ENCODE measurements at regions not wholly inside any gene's neighbourhood (a gene's known extent, or its start where the extent isn't known, plus 50 kb on each side); places are given as distances from the start of the nearest gene placed in this dataset.
"Not testable (repeated sequence)": the region's sequence is repeated elsewhere in the genome, so short reads cannot be mapped to it uniquely, and the experiment has no call there.

- FAIRE-seq (no peak), DNase-seq (ENCODE audit: insufficient read length, low spot score) (no peak)
These were observed 102.0 kb upstream of the ARMC3 start for GRCh38 chr10:22825841-22826240.

- FAIRE-seq (no peak), DNase-seq (ENCODE audit: insufficient read length, low spot score) (peak; percentile 35)
These were observed 102.9 kb upstream of the ARMC3 start for GRCh38 chr10:22824984-22825383.

- DNase-seq (ENCODE audit: insufficient read length, low spot score) (no peak), FAIRE-seq (no peak)
These were observed 103.3 kb upstream of the ARMC3 start for GRCh38 chr10:22824520-22824919.

- peak; percentile 33 for DNase-seq (ENCODE audit: insufficient read length, low spot score)
- no peak for FAIRE-seq
These were observed 104.7 kb upstream of the ARMC3 start for GRCh38 chr10:22823109-22823508.

GRCh38 chr10:22821921-22822320 is 105.9 kb upstream of the ARMC3 start:
- DNase-seq (ENCODE audit: insufficient read length, low spot score); FAIRE-seq: not testable (repeated sequence)

GRCh38 chr10:22821501-22821900 is 106.4 kb upstream of the ARMC3 start:
- no peak for FAIRE-seq
- DNase-seq (ENCODE audit: insufficient read length, low spot score) = no peak

GRCh38 chr10:22816298-22816653 is 101.9 kb upstream of the PIP4K2A start:
- peak; percentile 95 for FAIRE-seq
- DNase-seq (ENCODE audit: insufficient read length, low spot score) = peak; percentile 73

- FAIRE-seq = no peak
- DNase-seq (ENCODE audit: insufficient read length, low spot score) = no peak
These were observed 96.5 kb upstream of the PIP4K2A start for GRCh38 chr10:22810643-22811465.

- no peak for DNase-seq (ENCODE audit: insufficient read length, low spot score)
- no peak for FAIRE-seq
These were observed 92.9 kb upstream of the PIP4K2A start for GRCh38 chr10:22807238-22807637.

- FAIRE-seq (no peak), DNase-seq (ENCODE audit: insufficient read length, low spot score) (no peak)
These were observed 90.9 kb upstream of the PIP4K2A start for GRCh38 chr10:22805304-22805703.

GRCh38 chr10:22803261-22803885 is 89.0 kb upstream of the PIP4K2A start:
- FAIRE-seq (no peak), DNase-seq (ENCODE audit: insufficient read length, low spot score) (no peak)

- FAIRE-seq (no peak), DNase-seq (ENCODE audit: insufficient read length, low spot score) (no peak)
These were observed 87.4 kb upstream of the PIP4K2A start for GRCh38 chr10:22801785-22802184.

GRCh38 chr10:22797796-22798195 is 83.4 kb upstream of the PIP4K2A start:
- DNase-seq (ENCODE audit: insufficient read length, low spot score); FAIRE-seq: not testable (repeated sequence)

GRCh38 chr10:22795546-22795945 is 81.2 kb upstream of the PIP4K2A start:
- FAIRE-seq (no peak), DNase-seq (ENCODE audit: insufficient read length, low spot score) (no peak)

GRCh38 chr10:22792161-22792560 is 77.8 kb upstream of the PIP4K2A start:
- FAIRE-seq = no peak
- no peak for DNase-seq (ENCODE audit: insufficient read length, low spot score)

GRCh38 chr10:22791665-22792064 is 77.3 kb upstream of the PIP4K2A start:
- no peak for DNase-seq (ENCODE audit: insufficient read length, low spot score)
- no peak for FAIRE-seq

GRCh38 chr10:22784668-22785067 is 70.3 kb upstream of the PIP4K2A start:
- FAIRE-seq (no peak), DNase-seq (ENCODE audit: insufficient read length, low spot score) (no peak)

- no peak for FAIRE-seq
- no peak for DNase-seq (ENCODE audit: insufficient read length, low spot score)
These were observed 69.4 kb upstream of the PIP4K2A start for GRCh38 chr10:22783807-22784206.

GRCh38 chr10:22780474-22780885 is 66.1 kb upstream of the PIP4K2A start:
- DNase-seq (ENCODE audit: insufficient read length, low spot score) (no peak), FAIRE-seq (no peak)

- DNase-seq (ENCODE audit: insufficient read length, low spot score) (no peak), FAIRE-seq (no peak)
These were observed 65.1 kb upstream of the PIP4K2A start for GRCh38 chr10:22779331-22780019.

- DNase-seq (ENCODE audit: insufficient read length, low spot score) = no peak
- no peak for FAIRE-seq
These were observed 59.7 kb upstream of the PIP4K2A start for GRCh38 chr10:22774102-22774501.

GRCh38 chr10:22771631-22772030 is 57.3 kb upstream of the PIP4K2A start:
- FAIRE-seq = not testable (repeated sequence)

More at GRCh38 chr10:22771631-22772030, 57.3 kb upstream of the PIP4K2A start:
- DNase-seq (ENCODE audit: insufficient read length, low spot score) = not testable (repeated sequence)

All from HTR-8/SVneo (cell line).